ENCODE measurements at regions not wholly inside any gene's neighbourhood (a gene's known extent, or its start where the extent isn't known, plus 50 kb on each side); places are given as distances from the start of the nearest gene placed in this dataset.

GRCh38 chr2:220885593-220885992 is 686.5 kb downstream of the EPHA4 start (continued):
- TF ChIP-seq ARID3A (IDR thresholded peaks at IDR 0.05; ENCODE audit: borderline replicate concordance, low read depth, low read length) (no peak), ASH1L (IDR thresholded peaks at IDR 0.05; ENCODE audit: borderline replicate concordance, low read depth, partially characterized antibody) (no peak)

DNA sequence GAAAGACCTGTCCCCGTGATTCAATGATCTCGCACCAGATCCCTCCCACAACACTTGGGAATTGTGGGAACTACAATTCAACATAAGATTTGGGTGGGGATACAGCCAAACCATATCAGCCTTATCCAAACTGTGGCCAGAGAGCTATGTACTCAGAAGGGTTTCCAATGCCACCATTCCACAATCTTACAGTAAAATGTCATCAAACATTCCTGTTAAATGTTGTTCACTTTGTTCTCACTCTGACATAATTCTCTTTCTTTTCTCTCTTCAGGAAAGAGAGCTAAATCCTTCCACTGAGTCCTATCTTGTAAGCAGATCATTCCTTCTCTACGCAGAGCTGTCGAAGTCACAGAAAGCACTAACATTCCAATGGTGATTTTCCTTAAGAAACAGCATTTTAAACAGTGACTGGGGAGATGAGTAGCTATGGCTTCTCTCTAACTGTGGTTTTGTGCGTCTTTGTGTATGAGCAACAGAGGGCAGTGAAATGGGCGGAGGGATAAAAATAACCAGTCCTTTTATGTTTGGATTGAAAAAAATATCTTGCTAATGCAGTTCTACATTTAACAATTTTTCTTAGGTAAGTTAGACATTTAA is 684.7 kb downstream of the EPHA4 start:
- POLR2A ChIA-PET = interaction anchor here (0.6 kb wide), 1 partner anchor 461 kb away, joined by 3 read pairs; no protein-coding TSS in a partner anchor
- intact Hi-C loops (cut with micrococcal nuclease) = no loop called here
- Histone ChIP-seq H3K36me3 (ENCODE audit: control insufficient read depth, insufficient read depth, low read length) (no peaks in the 10 kb centered on the region), H3K9ac (ENCODE audit: insufficient read depth in 1 of 2, low read depth in 2 of 2, low read length in 2 of 2) (no peak overlapping the region), H3K27ac (ENCODE audit: extremely low read depth, low read depth, low read length) (no peak overlapping the region), H4K20me1 (replicated peaks; ENCODE audit: control insufficient read depth, insufficient read depth, low read length) (no peaks in the 10 kb centered on the region), H3K4me1 (replicated peaks in 1 of 2; ENCODE audit: control insufficient read depth in 2 of 2, insufficient read depth in 2 of 2, low read length in 2 of 2) (no peaks in the 10 kb centered on the region), H3K9me1 (ENCODE audit: control insufficient read depth, insufficient read depth, low read length) (no peaks in the 10 kb centered on the region), H3K9me3 (replicated peaks; ENCODE audit: control insufficient read depth, insufficient read depth, low read depth, low read length) (no peaks in the 10 kb centered on the region), H3K27me3 (ENCODE audit: control insufficient read depth in 2 of 2, insufficient read depth in 2 of 2, low read length in 2 of 2) (no peaks in the 10 kb centered on the region), H3K4me3 (no peak overlapping the region), H3K79me2 (ENCODE audit: control insufficient read depth, insufficient read depth, low read length) (no peaks in the 10 kb centered on the region), H3K4me2 (ENCODE audit: insufficient read depth, low read length) (no peak overlapping the region), H2AFZ (ENCODE audit: low read depth, low read length) (no peak overlapping the region)
- no TSS peak for BruUV-seq (replicated peaks)
- in situ Hi-C loops (cut with MboI) = no loop called here
- no peak for FAIRE-seq
- TF ChIP-seq CHD4 (IDR thresholded peaks at IDR 0.05; ENCODE audit: insufficient read depth, insufficient replicate concordance, low read depth, low read length, poor library complexity, severe bottlenecking) = no peak
- no peak for TF ChIP-seq HCFC1 (IDR thresholded peaks at IDR 0.05; ENCODE audit: low read depth, low read length)
- TF ChIP-seq PHF21A (IDR thresholded peaks at IDR 0.05; ENCODE audit: borderline replicate concordance, low read depth) = no peak
- no peak for TF ChIP-seq CEBPB (tag; IDR thresholded peaks at IDR 0.05)
- no peak for TF ChIP-seq CEBPG (CRISPR knock-in tag; IDR thresholded peaks at IDR 0.05)
- TF ChIP-seq CEBPG (tag; conservative IDR thresholded peaks at IDR 0.05 in 1 of 2, IDR thresholded peaks at IDR 0.05 in 1 of 2) = no peak
- TF ChIP-seq KDM4B (IDR thresholded peaks at IDR 0.05; ENCODE audit: borderline replicate concordance in 2 of 2, low read depth in 1 of 2) = no peak
- no peak for TF ChIP-seq ELF2 (CRISPR knock-in tag; IDR thresholded peaks at IDR 0.05)
- TF ChIP-seq, protein P1, sequence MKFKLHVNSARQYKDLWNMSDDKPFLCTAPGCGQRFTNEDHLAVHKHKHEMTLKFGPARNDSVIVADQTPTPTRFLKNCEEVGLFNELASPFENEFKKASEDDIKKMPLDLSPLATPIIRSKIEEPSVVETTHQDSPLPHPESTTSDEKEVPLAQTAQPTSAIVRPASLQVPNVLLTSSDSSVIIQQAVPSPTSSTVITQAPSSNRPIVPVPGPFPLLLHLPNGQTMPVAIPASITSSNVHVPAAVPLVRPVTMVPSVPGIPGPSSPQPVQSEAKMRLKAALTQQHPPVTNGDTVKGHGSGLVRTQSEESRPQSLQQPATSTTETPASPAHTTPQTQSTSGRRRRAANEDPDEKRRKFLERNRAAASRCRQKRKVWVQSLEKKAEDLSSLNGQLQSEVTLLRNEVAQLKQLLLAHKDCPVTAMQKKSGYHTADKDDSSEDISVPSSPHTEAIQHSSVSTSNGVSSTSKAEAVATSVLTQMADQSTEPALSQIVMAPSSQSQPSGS (CRISPR knock-in tag; IDR thresholded peaks at IDR 0.05) = no peak
- TF ChIP-seq MTA1 (IDR thresholded peaks at IDR 0.05; ENCODE audit: borderline replicate concordance) = no peak
- TF ChIP-seq, protein P2, sequence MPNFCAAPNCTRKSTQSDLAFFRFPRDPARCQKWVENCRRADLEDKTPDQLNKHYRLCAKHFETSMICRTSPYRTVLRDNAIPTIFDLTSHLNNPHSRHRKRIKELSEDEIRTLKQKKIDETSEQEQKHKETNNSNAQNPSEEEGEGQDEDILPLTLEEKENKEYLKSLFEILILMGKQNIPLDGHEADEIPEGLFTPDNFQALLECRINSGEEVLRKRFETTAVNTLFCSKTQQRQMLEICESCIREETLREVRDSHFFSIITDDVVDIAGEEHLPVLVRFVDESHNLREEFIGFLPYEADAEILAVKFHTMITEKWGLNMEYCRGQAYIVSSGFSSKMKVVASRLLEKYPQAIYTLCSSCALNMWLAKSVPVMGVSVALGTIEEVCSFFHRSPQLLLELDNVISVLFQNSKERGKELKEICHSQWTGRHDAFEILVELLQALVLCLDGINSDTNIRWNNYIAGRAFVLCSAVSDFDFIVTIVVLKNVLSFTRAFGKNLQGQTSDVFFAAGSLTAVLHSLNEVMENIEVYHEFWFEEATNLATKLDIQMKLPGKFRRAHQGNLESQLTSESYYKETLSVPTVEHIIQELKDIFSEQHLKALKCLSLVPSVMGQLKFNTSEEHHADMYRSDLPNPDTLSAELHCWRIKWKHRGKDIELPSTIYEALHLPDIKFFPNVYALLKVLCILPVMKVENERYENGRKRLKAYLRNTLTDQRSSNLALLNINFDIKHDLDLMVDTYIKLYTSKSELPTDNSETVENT (CRISPR knock-in tag; IDR thresholded peaks at IDR 0.05) = no peak
- TF ChIP-seq, protein P3, sequence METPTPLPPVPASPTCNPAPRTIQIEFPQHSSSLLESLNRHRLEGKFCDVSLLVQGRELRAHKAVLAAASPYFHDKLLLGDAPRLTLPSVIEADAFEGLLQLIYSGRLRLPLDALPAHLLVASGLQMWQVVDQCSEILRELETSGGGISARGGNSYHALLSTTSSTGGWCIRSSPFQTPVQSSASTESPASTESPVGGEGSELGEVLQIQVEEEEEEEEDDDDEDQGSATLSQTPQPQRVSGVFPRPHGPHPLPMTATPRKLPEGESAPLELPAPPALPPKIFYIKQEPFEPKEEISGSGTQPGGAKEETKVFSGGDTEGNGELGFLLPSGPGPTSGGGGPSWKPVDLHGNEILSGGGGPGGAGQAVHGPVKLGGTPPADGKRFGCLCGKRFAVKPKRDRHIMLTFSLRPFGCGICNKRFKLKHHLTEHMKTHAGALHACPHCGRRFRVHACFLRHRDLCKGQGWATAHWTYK (CRISPR knock-in tag; IDR thresholded peaks at IDR 0.05) = no peak
- WGBS (ENCODE audit: insufficient coverage, low coverage, missing lambda C conversion rate) = 4% methylated on average over 6 of the region's 6 CpGs
- DNase-seq (ENCODE audit: extremely low read depth in 1 of 4, low spot score in 3 of 4) = no peak
- CTCF ChIA-PET (ENCODE audit: low intra/inter-chr PET ratio) = no interaction called here
- ATAC-seq = no peak

Measured in K562 (cell line).